ENCODE measurements at regions not wholly inside any gene's neighbourhood (a gene's known extent, or its start where the extent isn't known, plus 50 kb on each side); places are given as distances from the start of the nearest gene placed in this dataset.

DNA sequence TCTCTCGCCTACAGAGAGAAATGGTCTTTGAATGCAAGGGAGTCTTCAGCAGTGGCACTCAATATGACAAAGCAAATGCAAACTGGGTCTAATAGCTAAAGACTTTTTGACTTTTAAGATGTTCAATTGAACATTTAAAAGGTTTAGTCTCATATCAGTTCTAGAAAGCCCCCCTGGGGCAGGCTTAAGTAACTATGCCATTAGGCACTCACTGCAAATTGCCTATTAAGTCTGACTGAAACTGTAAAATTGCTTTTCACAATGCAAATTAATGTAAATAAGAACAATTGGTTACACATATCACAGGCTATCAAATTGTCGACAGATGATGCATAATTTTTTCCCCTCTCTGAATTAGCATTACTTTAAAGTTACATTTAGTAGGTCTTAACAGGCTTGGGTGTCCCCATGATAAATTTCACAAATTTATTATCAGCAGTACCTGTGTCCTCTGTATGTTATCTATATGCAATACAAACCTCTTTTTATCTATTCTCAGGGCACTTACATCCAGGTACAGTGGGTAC lies 329.1 kb downstream of the LRRIQ3 start:
- TF ChIP-seq, protein P1, sequence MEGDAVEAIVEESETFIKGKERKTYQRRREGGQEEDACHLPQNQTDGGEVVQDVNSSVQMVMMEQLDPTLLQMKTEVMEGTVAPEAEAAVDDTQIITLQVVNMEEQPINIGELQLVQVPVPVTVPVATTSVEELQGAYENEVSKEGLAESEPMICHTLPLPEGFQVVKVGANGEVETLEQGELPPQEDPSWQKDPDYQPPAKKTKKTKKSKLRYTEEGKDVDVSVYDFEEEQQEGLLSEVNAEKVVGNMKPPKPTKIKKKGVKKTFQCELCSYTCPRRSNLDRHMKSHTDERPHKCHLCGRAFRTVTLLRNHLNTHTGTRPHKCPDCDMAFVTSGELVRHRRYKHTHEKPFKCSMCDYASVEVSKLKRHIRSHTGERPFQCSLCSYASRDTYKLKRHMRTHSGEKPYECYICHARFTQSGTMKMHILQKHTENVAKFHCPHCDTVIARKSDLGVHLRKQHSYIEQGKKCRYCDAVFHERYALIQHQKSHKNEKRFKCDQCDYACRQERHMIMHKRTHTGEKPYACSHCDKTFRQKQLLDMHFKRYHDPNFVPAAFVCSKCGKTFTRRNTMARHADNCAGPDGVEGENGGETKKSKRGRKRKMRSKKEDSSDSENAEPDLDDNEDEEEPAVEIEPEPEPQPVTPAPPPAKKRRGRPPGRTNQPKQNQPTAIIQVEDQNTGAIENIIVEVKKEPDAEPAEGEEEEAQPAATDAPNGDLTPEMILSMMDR (IDR thresholded peaks at IDR 0.05), result no peak
- H3K4me1 ChIP-seq, result no peaks in the 10 kb centered on the region
- WGBS, 2 donors, result 65 to 73% methylated on average over 2 of the region's 2 CpGs
- H3K9me3 ChIP-seq, result no peaks in the 10 kb centered on the region
- H3K27ac ChIP-seq, result no peak overlapping the region
- H3K36me3 ChIP-seq, result no peaks in the 10 kb centered on the region
- DNase-seq (no peak), ATAC-seq (no peak), FAIRE-seq (no peak)
- H3K27me3 ChIP-seq, result no peaks in the 10 kb centered on the region
- intact Hi-C loops (cut with DNase I), result no loop called here
- H3K4me3 ChIP-seq, result no peak overlapping the region

GRCh38 chr1:73862355-73862754 lies 335.6 kb downstream of the LRRIQ3 start:
- FAIRE-seq, result no peak
- H3K27me3 ChIP-seq, result no peaks in the 10 kb centered on the region
- TF ChIP-seq, protein P1 (IDR thresholded peaks at IDR 0.05), result no peak
- no peaks in the 10 kb centered on the region for H3K9me3 ChIP-seq
- H3K27ac ChIP-seq, result no peak overlapping the region
- WGBS, 2 donors, result 19 to 26% methylated on average over 1 of the region's 1 CpG
- H3K4me1 ChIP-seq, result no peaks in the 10 kb centered on the region
- no peak overlapping the region for H3K4me3 ChIP-seq
- no peaks in the 10 kb centered on the region for H3K36me3 ChIP-seq
- intact Hi-C loops (cut with DNase I), result no loop called here
- ATAC-seq, result no peak
- no peak for DNase-seq

DNA sequence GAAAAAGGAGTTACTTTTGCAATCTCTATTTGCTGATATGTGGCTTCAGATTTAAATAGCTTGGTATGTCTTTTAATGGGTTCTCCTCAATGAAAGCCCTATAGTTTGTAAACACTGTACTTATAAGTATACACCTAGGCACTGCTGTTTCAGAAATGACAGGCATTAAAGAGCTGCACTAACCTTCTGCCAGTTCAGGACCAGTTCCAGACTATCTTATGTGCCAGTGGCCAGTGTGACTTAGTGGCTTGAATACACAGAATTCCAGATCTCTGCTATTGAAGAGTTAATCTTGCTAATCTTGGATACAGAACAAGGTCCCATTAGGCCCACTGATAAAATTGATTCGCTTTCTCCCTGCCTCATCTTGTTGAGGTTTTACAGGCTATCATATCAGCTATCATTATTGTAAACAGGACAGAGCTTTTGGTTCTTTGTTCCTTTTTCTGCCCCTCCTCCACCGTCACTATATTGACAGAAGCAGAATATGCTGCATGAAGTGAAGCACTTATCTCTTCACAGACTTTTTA lies 337.5 kb downstream of the LRRIQ3 start:
- no peaks in the 10 kb centered on the region for H3K4me1 ChIP-seq
- intact Hi-C loops (cut with DNase I), result no loop called here
- no peak overlapping the region for H3K27ac ChIP-seq
- H3K4me3 ChIP-seq, result no peak overlapping the region
- H3K36me3 ChIP-seq, result no peaks in the 10 kb centered on the region
- 7 to 18% methylated on average over 2 of the region's 2 CpGs for WGBS, 2 donors
- FAIRE-seq (no peak), ATAC-seq (no peak), DNase-seq (no peak)
- H3K9me3 ChIP-seq, result no peaks in the 10 kb centered on the region
- no peaks in the 10 kb centered on the region for H3K27me3 ChIP-seq
- TF ChIP-seq, protein P1 (IDR thresholded peaks at IDR 0.05), result no peak

- no peaks in the 10 kb centered on the region for H3K9me3 ChIP-seq
- TF ChIP-seq, protein P1 (IDR thresholded peaks at IDR 0.05), result no peak
- H3K27ac ChIP-seq, result no peak overlapping the region
- WGBS, 2 donors, result 77 to 89% methylated on average over 1 of the region's 1 CpG
- H3K4me1 ChIP-seq, result no peaks in the 10 kb centered on the region
- H3K36me3 ChIP-seq, result no peaks in the 10 kb centered on the region
- no peaks in the 10 kb centered on the region for H3K27me3 ChIP-seq
- intact Hi-C loops (cut with DNase I), result no loop called here
- ATAC-seq (no peak), DNase-seq (no peak), FAIRE-seq (no peak)
- H3K4me3 ChIP-seq, result no peak overlapping the region
These were observed 338.7 kb downstream of the LRRIQ3 start for GRCh38 chr1:73859227-73859626.

- Histone ChIP-seq H3K27ac (no peak overlapping the region), H3K4me3 (no peak overlapping the region), H3K36me3 (no peaks in the 10 kb centered on the region), H3K27me3 (no peaks in the 10 kb centered on the region), H3K4me1 (no peaks in the 10 kb centered on the region), H3K9me3 (no peaks in the 10 kb centered on the region)
- ATAC-seq (no peak), DNase-seq (no peak), FAIRE-seq (no peak)
- intact Hi-C loops (cut with DNase I), result no loop called here
- TF ChIP-seq, protein P1 (IDR thresholded peaks at IDR 0.05), result no peak
- 65% methylated on average over 2 of the region's 2 CpGs for WGBS, 2 donors
These were observed 343.4 kb downstream of the LRRIQ3 start for GRCh38 chr1:73854527-73854926.

All from pancreas (tissue), 10 donors.